Neural cell (in vitro differentiated cells): ENCODE measurements at regions not wholly inside any gene's neighbourhood (a gene's known extent, or its start where the extent isn't known, plus 50 kb on each side); places are given as distances from the start of the nearest gene placed in this dataset.

ENCODE experiments used
- H2AFZ ChIP-seq: fragments of 200-600, 300-800 bp; sonication (generic), shearing (Covaris generic); 2 replicates; pipeline ENCODE4 v1.6.0; 2014; ENCODE audit warnings: low read depth, mild to moderate bottlenecking, antibody characterized with exemption, low read length, moderate library complexity
- H3F3A ChIP-seq: fragments of 200-600 bp; shearing (Covaris generic); 2 replicates; pipeline ENCODE4 v1.6.1; 2016; ENCODE audit warnings: mild to moderate bottlenecking, moderate library complexity, mixed read lengths, antibody characterized with exemption, low read length; ENCODE audit not compliant: insufficient read depth, poor library complexity, severe bottlenecking
- H3K27ac ChIP-seq: fragments of 200-600, 300-800 bp; sonication (generic), shearing (Covaris generic); 2 replicates; pipeline ENCODE4 v1.5.1; 2014; ENCODE audit warnings: mild to moderate bottlenecking, low read length, moderate library complexity
- H3K27me3 ChIP-seq: fragments of 300-800, 200-600 bp; sonication (generic), shearing (Covaris generic); 2 replicates; pipeline ENCODE4 v1.6.0; 2014; ENCODE audit warnings: mild to moderate bottlenecking, low read depth, low read length, moderate library complexity; ENCODE audit not compliant: insufficient read depth
- H3K36me3 ChIP-seq: fragments of 300-800, 200-600 bp; sonication (generic), shearing (Covaris generic); 2 replicates; pipeline ENCODE4 v1.5.1; 2014; ENCODE audit warnings: mild to moderate bottlenecking, antibody characterized with exemption, low read length, moderate library complexity; ENCODE audit not compliant: insufficient read depth
- H3K4me2 ChIP-seq: fragments of 300-800, 200-600 bp; sonication (generic), shearing (Covaris generic); 2 replicates; pipeline ENCODE4 v1.6.0; 2014; ENCODE audit warnings: mild to moderate bottlenecking, low read length
- H3K4me3 ChIP-seq: fragments of 300-800, 200-600 bp; sonication (generic), shearing (Covaris generic); 2 replicates; pipeline ENCODE4 v1.5.1; 2014; ENCODE audit warnings: mild to moderate bottlenecking, low read length, moderate library complexity
- H3K79me2 ChIP-seq: fragments of 200-600 bp; shearing (Covaris generic); replicated peaks from 2 replicates; pipeline ENCODE4 v1.6.0; 2014; ENCODE audit warnings: mild to moderate bottlenecking, low read length, moderate library complexity; ENCODE audit not compliant: insufficient read depth
- H3K9ac ChIP-seq: fragments of 300-800, 200-600 bp; sonication (generic), shearing (Covaris generic); 2 replicates; pipeline ENCODE4 v1.6.1; 2016; ENCODE audit warnings: mild to moderate bottlenecking, low read length, mixed read lengths
- H3K9me2 ChIP-seq: fragments of 200-600 bp; shearing (Covaris generic); 2 replicates; pipeline ENCODE4 v1.6.1; 2016; ENCODE audit warnings: mild to moderate bottlenecking, low read length, mixed read lengths; ENCODE audit not compliant: insufficient read depth
- H3K9me3 ChIP-seq: fragments of 200-600, 300-800 bp; sonication (generic), shearing (Covaris generic); 2 replicates; pipeline ENCODE4 v1.6.1; 2016; ENCODE audit warnings: mild to moderate bottlenecking, mixed run types, low read length, moderate library complexity, mixed read lengths
- H4K20me1 ChIP-seq: fragments of 200-600 bp; shearing (Covaris generic); 2 replicates; pipeline ENCODE4 v1.6.1; 2016; ENCODE audit warnings: mild to moderate bottlenecking, mixed run types; ENCODE audit not compliant: insufficient read depth
- EP300 ChIP-seq: fragments of 450-650 bp; conservative IDR thresholded peaks from 2 replicates; pipeline ENCODE4 v1.6.1; 2014; ENCODE audit warnings: antibody characterized with exemption, mild to moderate bottlenecking, moderate library complexity; ENCODE audit not compliant: poor library complexity, severe bottlenecking
- EZH2 ChIP-seq: fragments of 200-600, 300-800 bp; shearing (Covaris generic), sonication (generic); IDR thresholded peaks from 2 replicates; pipeline ENCODE4 v1.6.1; 2014; ENCODE audit warnings: antibody characterized with exemption, low read length, borderline replicate concordance, mild to moderate bottlenecking; ENCODE audit not compliant: insufficient read depth, poor library complexity, severe bottlenecking
- POLR2AphosphoS5 ChIP-seq: IDR thresholded peaks from 2 replicates; pipeline ENCODE4 v1.6.1; 2012
- RAD21 ChIP-seq: fragments of 450-650 bp; conservative IDR thresholded peaks from 2 replicates; pipeline ENCODE4 v1.6.1; 2014; ENCODE audit warnings: antibody characterized with exemption, mild to moderate bottlenecking, moderate library complexity
- REST ChIP-seq: IDR thresholded peaks from 2 replicates; pipeline ENCODE4 v1.6.1; 2012; ENCODE audit warnings: borderline replicate concordance
- TAF1 ChIP-seq: IDR thresholded peaks from 2 replicates; pipeline ENCODE4 v1.6.1; 2012; ENCODE audit warnings: low read depth
- TF ChIP-seq, protein P1 (sequence below): fragments of 450-650 bp; IDR thresholded peaks from 2 replicates; pipeline ENCODE4 v1.5.1; 2014; ENCODE audit warnings: antibody characterized with exemption, mild to moderate bottlenecking, moderate library complexity; ENCODE audit not compliant: poor library complexity, severe bottlenecking

- H3K27ac ChIP-seq: no peak overlapping the region
- no peaks in the 10 kb centered on the region for H4K20me1 ChIP-seq
- peaks cover 3% of the 10 kb centered on the region for H3K9me3 ChIP-seq
- no peak overlapping the region for H3K4me2 ChIP-seq
- H3K27me3 ChIP-seq: no peaks in the 10 kb centered on the region
- H3K79me2 ChIP-seq: no peaks in the 10 kb centered on the region
- no peaks in the 10 kb centered on the region for H3K36me3 ChIP-seq
- no peaks in the 10 kb centered on the region for H3F3A ChIP-seq
- TF ChIP-seq, protein P1, sequence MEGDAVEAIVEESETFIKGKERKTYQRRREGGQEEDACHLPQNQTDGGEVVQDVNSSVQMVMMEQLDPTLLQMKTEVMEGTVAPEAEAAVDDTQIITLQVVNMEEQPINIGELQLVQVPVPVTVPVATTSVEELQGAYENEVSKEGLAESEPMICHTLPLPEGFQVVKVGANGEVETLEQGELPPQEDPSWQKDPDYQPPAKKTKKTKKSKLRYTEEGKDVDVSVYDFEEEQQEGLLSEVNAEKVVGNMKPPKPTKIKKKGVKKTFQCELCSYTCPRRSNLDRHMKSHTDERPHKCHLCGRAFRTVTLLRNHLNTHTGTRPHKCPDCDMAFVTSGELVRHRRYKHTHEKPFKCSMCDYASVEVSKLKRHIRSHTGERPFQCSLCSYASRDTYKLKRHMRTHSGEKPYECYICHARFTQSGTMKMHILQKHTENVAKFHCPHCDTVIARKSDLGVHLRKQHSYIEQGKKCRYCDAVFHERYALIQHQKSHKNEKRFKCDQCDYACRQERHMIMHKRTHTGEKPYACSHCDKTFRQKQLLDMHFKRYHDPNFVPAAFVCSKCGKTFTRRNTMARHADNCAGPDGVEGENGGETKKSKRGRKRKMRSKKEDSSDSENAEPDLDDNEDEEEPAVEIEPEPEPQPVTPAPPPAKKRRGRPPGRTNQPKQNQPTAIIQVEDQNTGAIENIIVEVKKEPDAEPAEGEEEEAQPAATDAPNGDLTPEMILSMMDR: no peak
- TF ChIP-seq RAD21: no peak
- TF ChIP-seq REST: no peak
- no peak for TF ChIP-seq POLR2AphosphoS5
- no peak overlapping the region for H3K9ac ChIP-seq
- H2AFZ ChIP-seq: no peak overlapping the region
- H3K4me3 ChIP-seq: no peak overlapping the region
- H3K9me2 ChIP-seq: no peaks in the 10 kb centered on the region
Measured at GRCh38 chr10:123373591-123373990, 219.4 kb downstream of the BUB3 start.

- Histone ChIP-seq H3K9me2 (no peaks in the 10 kb centered on the region), H3K27me3 (no peaks in the 10 kb centered on the region), H3K79me2 (no peaks in the 10 kb centered on the region), H3K4me3 (no peak overlapping the region), H3K4me2 (no peak overlapping the region), H3K27ac (no peak overlapping the region), H3F3A (no peaks in the 10 kb centered on the region), H2AFZ (no peak overlapping the region), H4K20me1 (no peaks in the 10 kb centered on the region), H3K9me3 (peaks cover 3% of the 10 kb centered on the region), H3K9ac (no peak overlapping the region), H3K36me3 (no peaks in the 10 kb centered on the region)
- no peak for TF ChIP-seq REST
- TF ChIP-seq EP300: no peak
- no peak for TF ChIP-seq TAF1
- TF ChIP-seq RAD21: no peak
- TF ChIP-seq, protein P1: no peak
- TF ChIP-seq EZH2: no peak
Measured at GRCh38 chr10:123375097-123375496, 220.9 kb downstream of the BUB3 start.
